Endothelial cell of umbilical vein (primary cell): ENCODE measurements at regions not wholly inside any gene's neighbourhood (a gene's known extent, or its start where the extent isn't known, plus 50 kb on each side); places are given as distances from the start of the nearest gene placed in this dataset.

Experiments used
- BruUV-seq: library from RNA; stranded (reverse); fragments of 400-500 nt; replicated peaks from 2 replicates; lab custom pipeline; 2021; lab: Mats Ljungman, UMichigan
- CTCF ChIA-PET: fragments of 300-600, 350-600 bp; sonication (Branson Sonifier 250); formaldehyde crosslinking; loops from one replicate; lab custom pipeline; 2021; ENCODE audit warnings: antibody characterized with exemption, inconsistent platforms; lab: Charles Lee
- POLR2A ChIA-PET: fragments of 300-600, 350-600 bp; sonication (Branson Sonifier 250); formaldehyde crosslinking; loops from one replicate; lab custom pipeline; 2021; ENCODE audit warnings: antibody characterized with exemption, inconsistent platforms; lab: Charles Lee
- DNase-seq: peaks from one replicate; pipeline ENCODE4 v3.0.0-alpha.2; 2011; ENCODE audit warnings: low read depth, low spot score
- FAIRE-seq: peaks from 2 replicates; lab custom pipeline; 2011; peaks lifted over from hg19 to GRCh38; lab: Jason Lieb, UNC
- H2AFZ ChIP-seq: 2 replicates; pipeline ENCODE4 v1.6.0; 2012; ENCODE audit warnings: low read depth, low read length, control low read depth, inconsistent platforms
- H3K27ac ChIP-seq: 2 replicates; pipeline ENCODE4 v1.5.1; 2011; ENCODE audit warnings: low read depth, mild to moderate bottlenecking, control low read depth, low read length, moderate library complexity; ENCODE audit not compliant: insufficient read depth
- H3K27me3 ChIP-seq, 2 experiments: 2 replicates each; pipeline versions ENCODE4 v1.6.0 to v1.6.1; 2011; ENCODE audit warnings: low read length in 2 of 2, mixed read lengths in 1 of 2; ENCODE audit not compliant: control insufficient read depth in 2 of 2, insufficient read depth in 2 of 2
- H3K36me3 ChIP-seq, 2 experiments: 2 replicates in 1 of 2; 3 replicates in 1 of 2; pipeline ENCODE4 v1.5.1; 2011; ENCODE audit warnings: low read length in 2 of 2, mild to moderate bottlenecking in 1 of 2, moderate library complexity in 1 of 2; ENCODE audit not compliant: control insufficient read depth in 2 of 2, insufficient read depth in 2 of 2; ENCODE audit errors: extremely low read depth in 1 of 2
- H3K4me1 ChIP-seq: 3 replicates; pipeline ENCODE4 v1.5.1; 2011; ENCODE audit warnings: mild to moderate bottlenecking, low read length; ENCODE audit not compliant: control insufficient read depth, insufficient read depth; ENCODE audit errors: extremely low read depth
- H3K4me2 ChIP-seq: 2 replicates; pipeline ENCODE4 v1.6.1; 2011; ENCODE audit warnings: low read length, control low read depth, mixed read lengths; ENCODE audit not compliant: insufficient read depth
- H3K4me3 ChIP-seq, 3 experiments: fragments of 200-600 bp in 1 of 3; sonication (generic), shearing (Covaris generic) in 1 of 3; replicated peaks in 1 of 3; 2 replicates each; pipeline ENCODE4 v1.5.1; 2011 to 2016; ENCODE audit warnings: control low read depth in 3 of 3, low read length in 3 of 3, mild to moderate bottlenecking in 2 of 3, inconsistent platforms in 1 of 3, low read depth in 1 of 3, moderate library complexity in 1 of 3; ENCODE audit not compliant: insufficient read depth in 1 of 3
- H3K79me2 ChIP-seq: 2 replicates; pipeline ENCODE4 v1.6.0; 2012; ENCODE audit warnings: low read length, inconsistent platforms; ENCODE audit not compliant: control insufficient read depth, insufficient read depth
- H3K9ac ChIP-seq: replicated peaks from 2 replicates; pipeline ENCODE3; 2011; ENCODE audit warnings: low read length, control low read depth; ENCODE audit not compliant: insufficient read depth; ENCODE audit errors: extremely low read depth
- H3K9me1 ChIP-seq: replicated peaks from 3 replicates; pipeline ENCODE4 v1.6.0; 2011; ENCODE audit warnings: mild to moderate bottlenecking, low read length; ENCODE audit not compliant: control insufficient read depth, insufficient read depth; ENCODE audit errors: extremely low read depth
- H3K9me3 ChIP-seq: replicated peaks from 2 replicates; pipeline ENCODE4 v1.5.1; 2012; ENCODE audit warnings: low read length, inconsistent platforms; ENCODE audit not compliant: control insufficient read depth, insufficient read depth
- H4K20me1 ChIP-seq: replicated peaks from 2 replicates; pipeline ENCODE3; 2011; ENCODE audit warnings: mild to moderate bottlenecking, low read length; ENCODE audit not compliant: control insufficient read depth, insufficient read depth; ENCODE audit errors: extremely low read depth
- CTCF ChIP-seq, 2 donors: IDR thresholded peaks; 1 replicate in 1 of 2; 2 replicates in 1 of 2; pipeline ENCODE4 v1.5.1; 2011; ENCODE audit warnings: low read length in 2 of 2, mild to moderate bottlenecking in 2 of 2, moderate library complexity in 2 of 2, control low read depth in 1 of 2, inconsistent platforms in 1 of 2, low read depth in 1 of 2; ENCODE audit not compliant: insufficient read depth in 1 of 2; ENCODE audit errors: extremely low read depth in 1 of 2
- EZH2 ChIP-seq: IDR thresholded peaks from 2 replicates; pipeline ENCODE4 v1.6.1; 2012; ENCODE audit warnings: borderline replicate concordance, low read depth, mild to moderate bottlenecking, moderate library complexity, low read length, inconsistent platforms; ENCODE audit not compliant: severe bottlenecking
- FOS ChIP-seq: IDR thresholded peaks from 2 replicates; pipeline ENCODE4 v1.6.1; 2011; ENCODE audit warnings: mild to moderate bottlenecking, low read length, moderate library complexity, borderline replicate concordance; ENCODE audit not compliant: insufficient read depth
- GATA2 ChIP-seq: IDR thresholded peaks from 2 replicates; pipeline ENCODE4 v1.7.0; 2011; ENCODE audit warnings: low read depth, mild to moderate bottlenecking, moderate library complexity, mixed read lengths, low read length; ENCODE audit not compliant: insufficient read length, insufficient read depth
- JUN ChIP-seq: IDR thresholded peaks from 2 replicates; pipeline ENCODE4 v1.6.1; 2011; ENCODE audit warnings: borderline replicate concordance, low read depth; ENCODE audit not compliant: insufficient read length, insufficient read depth
- MYC ChIP-seq: IDR thresholded peaks from one replicate; pipeline ENCODE4 v1.6.1; 2011; ENCODE audit warnings: mild to moderate bottlenecking, low read depth, low read length
- POLR2A ChIP-seq: IDR thresholded peaks from 2 replicates; pipeline ENCODE4 v1.6.1; 2012; ENCODE audit warnings: low read depth, mild to moderate bottlenecking, control low read depth, low read length
- POLR2AphosphoS5 ChIP-seq: IDR thresholded peaks from 2 replicates; pipeline ENCODE4 v1.6.1; 2012; ENCODE audit warnings: low read depth, mild to moderate bottlenecking, control low read depth, low read length, moderate library complexity; ENCODE audit not compliant: insufficient read depth
- dilution Hi-C: fragments of 300-500 bp; cut with MboI; formaldehyde crosslinking; loops from one replicate; pipeline ENCODE4 v1.15.0; 2019; ENCODE audit warnings: low sequenced_read_pairs; ENCODE audit not compliant: extremely low pct_ligation_motif_present
- intact Hi-C: fragments of 100-400 bp; cut with micrococcal nuclease; formaldehyde crosslinking; loops from one replicate; pipeline ENCODE4 v1.10.0; 2022
- TF ChIP-seq, protein P1 (sequence below): IDR thresholded peaks from 2 replicates; pipeline ENCODE4 v1.6.1; 2011; ENCODE audit not compliant: insufficient read depth, insufficient read length

DNA sequence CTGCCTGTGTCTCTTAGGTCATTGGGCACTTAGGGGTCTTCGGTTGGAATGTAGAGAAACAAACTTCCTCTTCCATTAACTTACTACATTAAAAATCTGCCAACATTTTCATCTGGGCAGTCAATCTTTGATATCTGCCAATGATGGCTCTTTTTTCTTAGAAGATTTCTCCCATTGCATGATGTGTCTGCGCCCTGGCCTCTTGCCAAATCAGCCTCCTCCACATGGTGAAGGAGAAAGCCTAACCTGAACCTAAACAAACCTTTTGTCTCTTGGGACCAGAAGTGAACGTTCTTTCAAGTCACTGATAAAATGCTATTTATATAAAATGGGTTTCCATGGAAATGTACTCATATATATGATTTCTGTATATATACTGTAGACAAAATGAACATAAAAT lies 998.9 kb upstream of the GJE1 start:
- H2AFZ ChIP-seq, result no peak overlapping the region
- no TSS peak for BruUV-seq
- no peaks in the 10 kb centered on the region for H3K4me1 ChIP-seq
- H3K9ac ChIP-seq, result no peak overlapping the region
- no peaks in the 10 kb centered on the region for H3K9me1 ChIP-seq
- no peaks in the 10 kb centered on the region for H3K9me3 ChIP-seq
- H3K4me2 ChIP-seq, result no peak overlapping the region
- no peak overlapping the region for H3K27ac ChIP-seq
- dilution Hi-C loops, result no loop called here
- no peak overlapping the region for H3K4me3 ChIP-seq
- H3K27me3 ChIP-seq, result no peaks in the 10 kb centered on the region
- H3K79me2 ChIP-seq, result no peaks in the 10 kb centered on the region
- POLR2A ChIA-PET, result no interaction called here
- no peaks in the 10 kb centered on the region for H3K36me3 ChIP-seq
- intact Hi-C loops, result no loop called here
- TF ChIP-seq MYC (no peak), CTCF (IDR thresholded peaks at IDR 0.05; ENCODE audit: extremely low read depth in 1 of 2, insufficient read depth in 1 of 2, low read depth in 1 of 2, low read length in 2 of 2) (no peak), POLR2AphosphoS5 (no peak), FOS (no peak), POLR2A (no peak), GATA2 (no peak), EZH2 (no peak), JUN (no peak)
- TF ChIP-seq, protein P1, sequence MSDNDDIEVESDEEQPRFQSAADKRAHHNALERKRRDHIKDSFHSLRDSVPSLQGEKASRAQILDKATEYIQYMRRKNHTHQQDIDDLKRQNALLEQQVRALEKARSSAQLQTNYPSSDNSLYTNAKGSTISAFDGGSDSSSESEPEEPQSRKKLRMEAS, result no peak
- DNase-seq (no peak), FAIRE-seq (no peak)
- no peaks in the 10 kb centered on the region for H4K20me1 ChIP-seq
- CTCF ChIA-PET, result no interaction called here
